ENCODE measurements at regions not wholly inside any gene's neighbourhood (a gene's known extent, or its start where the extent isn't known, plus 50 kb on each side); places are given as distances from the start of the nearest gene placed in this dataset.

DNA sequence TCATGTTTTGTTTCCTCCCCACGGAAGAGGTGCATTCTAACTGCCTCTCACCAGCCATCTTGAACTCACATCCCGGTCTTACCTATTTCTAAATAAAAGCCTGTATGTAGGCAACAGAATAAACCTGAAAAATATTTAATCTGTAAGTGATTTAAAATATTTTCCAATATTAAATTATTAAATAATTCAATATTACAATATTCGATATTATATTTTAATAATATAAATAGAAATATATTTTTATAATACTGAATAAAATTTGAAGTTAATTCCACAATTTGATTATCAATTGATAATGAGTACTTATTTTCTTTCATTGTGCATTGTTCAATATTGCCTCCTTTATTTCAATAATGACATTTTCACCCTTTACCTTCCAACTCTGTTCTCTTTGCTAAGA, 404.4 kb downstream of the CYLC2 start:
- no peaks in the 10 kb centered on the region for H3K36me3 Mint-ChIP-seq (ENCODE audit: low read depth)
- no peaks in the 10 kb centered on the region for H3K4me1 Mint-ChIP-seq (ENCODE audit: low read depth)
- H3K27ac Mint-ChIP-seq = no peak overlapping the region
- peaks cover 42% of the 10 kb centered on the region for H3K9me3 Mint-ChIP-seq
- no peaks in the 10 kb centered on the region; the same call in 1 of the 2 replicates for H3K27me3 Mint-ChIP-seq (ENCODE audit: insufficient read depth)
- TF ChIP-seq, protein P1, sequence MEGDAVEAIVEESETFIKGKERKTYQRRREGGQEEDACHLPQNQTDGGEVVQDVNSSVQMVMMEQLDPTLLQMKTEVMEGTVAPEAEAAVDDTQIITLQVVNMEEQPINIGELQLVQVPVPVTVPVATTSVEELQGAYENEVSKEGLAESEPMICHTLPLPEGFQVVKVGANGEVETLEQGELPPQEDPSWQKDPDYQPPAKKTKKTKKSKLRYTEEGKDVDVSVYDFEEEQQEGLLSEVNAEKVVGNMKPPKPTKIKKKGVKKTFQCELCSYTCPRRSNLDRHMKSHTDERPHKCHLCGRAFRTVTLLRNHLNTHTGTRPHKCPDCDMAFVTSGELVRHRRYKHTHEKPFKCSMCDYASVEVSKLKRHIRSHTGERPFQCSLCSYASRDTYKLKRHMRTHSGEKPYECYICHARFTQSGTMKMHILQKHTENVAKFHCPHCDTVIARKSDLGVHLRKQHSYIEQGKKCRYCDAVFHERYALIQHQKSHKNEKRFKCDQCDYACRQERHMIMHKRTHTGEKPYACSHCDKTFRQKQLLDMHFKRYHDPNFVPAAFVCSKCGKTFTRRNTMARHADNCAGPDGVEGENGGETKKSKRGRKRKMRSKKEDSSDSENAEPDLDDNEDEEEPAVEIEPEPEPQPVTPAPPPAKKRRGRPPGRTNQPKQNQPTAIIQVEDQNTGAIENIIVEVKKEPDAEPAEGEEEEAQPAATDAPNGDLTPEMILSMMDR (IDR thresholded peaks at IDR 0.05) = no peak
- no peak overlapping the region for H3K4me3 Mint-ChIP-seq
- DNase-seq = no peak

DNA sequence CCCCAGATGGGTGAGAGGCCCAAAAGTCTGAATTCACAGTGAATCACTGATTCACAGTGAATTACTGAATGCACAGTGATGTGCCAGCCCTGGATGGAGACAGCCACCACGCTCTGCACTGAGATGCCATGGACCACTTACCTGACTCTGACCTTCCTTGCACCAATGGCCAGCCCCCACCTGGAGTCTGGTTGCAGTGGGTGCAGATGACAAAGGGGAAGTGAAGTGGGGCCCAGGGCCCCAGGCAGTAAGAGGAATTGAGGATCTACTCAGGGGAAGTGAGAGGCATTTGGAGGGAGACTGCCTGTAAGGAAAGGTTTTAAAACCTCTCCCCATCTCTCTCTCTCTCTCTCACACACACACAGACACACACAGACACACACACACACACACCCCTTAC, 412.1 kb downstream of the CYLC2 start:
- H3K9me3 Mint-ChIP-seq = peaks cover 6% of the 10 kb centered on the region
- DNase-seq = no peak
- H3K4me1 Mint-ChIP-seq (ENCODE audit: low read depth) = no peaks in the 10 kb centered on the region
- no peaks in the 10 kb centered on the region for H3K36me3 Mint-ChIP-seq (ENCODE audit: low read depth)
- H3K27ac Mint-ChIP-seq = no peak overlapping the region
- TF ChIP-seq, protein P1 (IDR thresholded peaks at IDR 0.05) = no peak
- no peak overlapping the region for H3K4me3 Mint-ChIP-seq
- no peaks in the 10 kb centered on the region for H3K27me3 Mint-ChIP-seq (ENCODE audit: insufficient read depth)

DNA sequence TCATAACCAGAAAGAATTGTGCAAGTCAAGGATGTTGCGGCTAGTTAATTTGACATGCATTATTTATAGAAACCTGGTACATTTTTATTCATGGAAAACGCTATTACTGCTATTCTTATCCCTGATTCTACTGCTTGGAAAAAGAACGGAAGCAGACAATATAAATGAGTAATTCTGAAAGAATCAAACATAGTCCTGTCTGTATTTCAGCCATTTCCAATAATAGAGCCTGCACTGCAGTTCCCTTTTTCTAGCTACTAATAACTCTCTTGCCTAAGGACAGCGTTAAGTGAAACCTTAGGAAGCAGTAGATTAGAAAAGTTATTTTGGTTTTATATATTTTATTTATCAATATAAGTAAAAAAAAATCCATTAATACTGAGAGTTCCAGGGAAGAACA, 414.9 kb downstream of the CYLC2 start:
- no peak overlapping the region for H3K4me3 Mint-ChIP-seq
- H3K36me3 Mint-ChIP-seq (ENCODE audit: low read depth) = no peaks in the 10 kb centered on the region; the same call in 1 of the 2 replicates
- DNase-seq = no peak
- no peaks in the 10 kb centered on the region for H3K27me3 Mint-ChIP-seq (ENCODE audit: insufficient read depth)
- H3K9me3 Mint-ChIP-seq = peaks cover 15% of the 10 kb centered on the region
- H3K4me1 Mint-ChIP-seq (ENCODE audit: low read depth) = no peaks in the 10 kb centered on the region
- H3K27ac Mint-ChIP-seq = no peak overlapping the region
- TF ChIP-seq, protein P1 (IDR thresholded peaks at IDR 0.05) = no peak

DNA sequence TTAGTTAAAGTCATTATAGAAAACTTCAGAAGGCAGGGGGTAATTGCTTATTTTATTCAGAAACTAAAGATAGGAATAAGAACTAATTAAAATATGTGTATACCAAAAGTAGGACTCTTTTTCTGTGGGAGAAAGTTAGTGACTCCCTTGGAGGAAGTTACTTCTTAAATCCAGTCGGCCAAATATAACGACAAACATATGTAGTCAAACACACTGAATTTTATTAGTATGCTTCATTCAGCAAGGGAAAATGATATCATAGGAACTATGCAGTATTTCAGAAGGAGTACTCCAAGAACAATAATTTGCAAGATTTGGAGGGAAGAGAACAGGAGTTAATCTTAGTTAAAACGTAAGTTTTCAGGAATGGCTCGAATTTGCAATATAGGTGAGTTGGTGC, 432.6 kb downstream of the CYLC2 start:
- H3K27me3 Mint-ChIP-seq (ENCODE audit: insufficient read depth) = no peaks in the 10 kb centered on the region

DNA sequence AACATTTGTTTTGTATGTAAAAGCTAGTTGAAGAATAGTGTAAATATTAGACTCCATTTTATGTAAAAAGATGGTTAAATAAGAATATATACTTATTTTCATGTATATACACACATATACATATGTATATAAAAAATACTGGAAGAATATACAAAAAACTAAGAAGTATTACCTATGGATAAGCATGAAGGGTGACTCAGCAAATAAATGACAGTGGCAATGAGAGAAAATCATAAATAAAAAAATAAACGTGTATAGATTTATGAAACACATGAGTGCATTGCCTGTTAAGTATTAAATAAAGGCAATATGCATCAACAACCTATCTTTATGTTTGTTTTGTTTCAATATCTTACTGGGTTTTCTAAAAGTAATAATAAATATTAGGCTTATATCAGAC, 435.3 kb downstream of the CYLC2 start:
- H3K9me3 Mint-ChIP-seq = peaks cover 23% of the 10 kb centered on the region
- H3K27ac Mint-ChIP-seq = no peak overlapping the region
- H3K4me3 Mint-ChIP-seq = no peak overlapping the region

More for the DNA sequence above, 432.6 kb downstream of the CYLC2 start:
- TF ChIP-seq, protein P1 (IDR thresholded peaks at IDR 0.05) = no peak
- H3K9me3 Mint-ChIP-seq = peaks cover 21% of the 10 kb centered on the region
- H3K36me3 Mint-ChIP-seq (ENCODE audit: low read depth) = no peaks in the 10 kb centered on the region
- DNase-seq = no peak
- no peak overlapping the region for H3K27ac Mint-ChIP-seq
- H3K4me3 Mint-ChIP-seq = no peak overlapping the region
- H3K4me1 Mint-ChIP-seq (ENCODE audit: low read depth) = no peaks in the 10 kb centered on the region

More for the DNA sequence above, 435.3 kb downstream of the CYLC2 start:
- no peak for DNase-seq
- Mint-ChIP-seq H3K4me1 (ENCODE audit: low read depth) (no peaks in the 10 kb centered on the region), H3K36me3 (ENCODE audit: low read depth) (no peaks in the 10 kb centered on the region), H3K27me3 (ENCODE audit: insufficient read depth) (no peaks in the 10 kb centered on the region; the same call in 1 of the 2 replicates)
- TF ChIP-seq, protein P1 (IDR thresholded peaks at IDR 0.05) = no peak
